ENCODE measurements at regions not wholly inside any gene's neighbourhood (a gene's known extent, or its start where the extent isn't known, plus 50 kb on each side); places are given as distances from the start of the nearest gene placed in this dataset.

DNA sequence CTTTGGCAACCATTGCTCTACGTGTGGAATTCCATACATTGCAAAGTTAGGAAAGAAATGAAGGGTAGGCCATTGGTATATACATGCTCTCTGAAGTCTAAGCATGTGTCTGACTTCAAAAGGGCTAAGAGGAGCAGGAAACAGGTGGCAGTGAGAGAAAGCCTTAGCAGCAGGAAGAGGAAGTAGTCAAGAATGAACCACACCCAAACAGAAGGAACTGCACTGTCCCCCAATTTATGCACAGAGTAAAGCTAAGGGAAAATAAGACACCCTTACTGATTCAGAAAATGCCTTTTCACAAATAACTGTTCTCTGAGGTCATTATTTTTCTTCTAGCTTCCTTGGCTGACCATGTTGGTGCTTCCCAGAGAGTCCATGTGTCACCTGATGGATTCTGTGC lies 575.4 kb downstream of the NTRK3 start:
- 40 to 48% methylated on average over 1 of the region's 1 CpG for WGBS, 2 donors

DNA sequence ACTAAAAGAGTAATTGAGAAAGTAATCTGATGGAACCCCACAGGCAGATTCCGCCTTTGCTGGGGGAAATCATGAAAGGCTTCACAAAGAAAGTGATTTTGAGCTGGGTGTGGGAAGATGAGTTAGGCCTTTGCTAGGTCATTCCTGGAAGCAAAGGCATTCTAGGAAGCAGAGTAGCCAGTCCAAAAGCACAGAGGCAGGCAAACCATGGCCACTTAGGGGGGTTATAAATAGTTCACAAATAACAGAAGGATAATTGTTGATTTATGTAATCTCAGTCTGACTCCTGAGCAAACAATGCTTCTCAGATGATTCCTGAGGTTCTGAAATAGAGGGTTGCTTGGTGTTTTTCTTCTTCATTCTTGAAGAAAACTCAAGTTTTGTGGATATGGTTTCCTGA lies 576.3 kb downstream of the NTRK3 start:
- Histone ChIP-seq H3K27ac (no peak overlapping the region), H3K9me3 (no peaks in the 10 kb centered on the region), H3K36me3 (replicated peaks in 1 of 2; ENCODE audit: insufficient read depth in 1 of 2, low read depth in 2 of 2) (no peaks in the 10 kb centered on the region), H3K27me3 (no peaks in the 10 kb centered on the region), H3K4me1 (no peaks in the 10 kb centered on the region), H3K4me3 (no peak overlapping the region)
- intact Hi-C loops (cut with DNase I): no loop called here
- ATAC-seq (no peak), DNase-seq (no peak)
- no peak for TF ChIP-seq POLR2A (IDR thresholded peaks at IDR 0.05)
- TF ChIP-seq, protein P1, sequence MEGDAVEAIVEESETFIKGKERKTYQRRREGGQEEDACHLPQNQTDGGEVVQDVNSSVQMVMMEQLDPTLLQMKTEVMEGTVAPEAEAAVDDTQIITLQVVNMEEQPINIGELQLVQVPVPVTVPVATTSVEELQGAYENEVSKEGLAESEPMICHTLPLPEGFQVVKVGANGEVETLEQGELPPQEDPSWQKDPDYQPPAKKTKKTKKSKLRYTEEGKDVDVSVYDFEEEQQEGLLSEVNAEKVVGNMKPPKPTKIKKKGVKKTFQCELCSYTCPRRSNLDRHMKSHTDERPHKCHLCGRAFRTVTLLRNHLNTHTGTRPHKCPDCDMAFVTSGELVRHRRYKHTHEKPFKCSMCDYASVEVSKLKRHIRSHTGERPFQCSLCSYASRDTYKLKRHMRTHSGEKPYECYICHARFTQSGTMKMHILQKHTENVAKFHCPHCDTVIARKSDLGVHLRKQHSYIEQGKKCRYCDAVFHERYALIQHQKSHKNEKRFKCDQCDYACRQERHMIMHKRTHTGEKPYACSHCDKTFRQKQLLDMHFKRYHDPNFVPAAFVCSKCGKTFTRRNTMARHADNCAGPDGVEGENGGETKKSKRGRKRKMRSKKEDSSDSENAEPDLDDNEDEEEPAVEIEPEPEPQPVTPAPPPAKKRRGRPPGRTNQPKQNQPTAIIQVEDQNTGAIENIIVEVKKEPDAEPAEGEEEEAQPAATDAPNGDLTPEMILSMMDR (IDR thresholded peaks at IDR 0.05): no peak
- 85 to 96% methylated on average over 1 of the region's 1 CpG for WGBS, 2 donors

More for the DNA sequence above, 575.4 kb downstream of the NTRK3 start:
- DNase-seq (no peak), ATAC-seq (no peak)
- no peak overlapping the region for H3K27ac ChIP-seq
- no peaks in the 10 kb centered on the region for H3K4me1 ChIP-seq
- no peaks in the 10 kb centered on the region for H3K9me3 ChIP-seq
- no peak overlapping the region for H3K4me3 ChIP-seq
- TF ChIP-seq, protein P1 (IDR thresholded peaks at IDR 0.05): no peak
- TF ChIP-seq POLR2A (IDR thresholded peaks at IDR 0.05): no peak
- intact Hi-C loops (cut with DNase I): no loop called here
- no peaks in the 10 kb centered on the region for H3K36me3 ChIP-seq (replicated peaks in 1 of 2; ENCODE audit: insufficient read depth in 1 of 2, low read depth in 2 of 2)
- H3K27me3 ChIP-seq: no peaks in the 10 kb centered on the region

DNA sequence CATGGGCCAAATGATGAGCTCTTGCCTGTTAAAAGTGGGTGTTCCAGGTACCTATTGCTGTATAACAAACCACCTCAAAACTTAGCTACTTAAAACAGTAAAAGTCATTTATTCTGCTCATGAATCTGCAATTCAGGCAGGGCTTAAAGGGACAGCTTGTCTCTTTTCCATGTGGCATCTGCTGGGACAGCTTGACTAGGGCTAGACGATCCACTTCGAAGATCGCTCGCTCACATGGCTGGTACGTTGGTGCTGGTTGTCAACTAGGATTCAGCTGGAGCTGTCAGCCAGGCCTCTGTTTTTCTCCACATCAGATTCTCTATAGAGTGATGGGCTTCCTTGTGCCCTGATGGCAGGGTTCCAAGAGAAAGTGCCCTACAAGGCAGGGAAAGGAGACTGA lies 581.3 kb downstream of the NTRK3 start:
- H3K4me1 ChIP-seq: no peaks in the 10 kb centered on the region
- H3K27me3 ChIP-seq: no peaks in the 10 kb centered on the region
- H3K9me3 ChIP-seq: no peaks in the 10 kb centered on the region
- ATAC-seq: no peak
- TF ChIP-seq POLR2A (IDR thresholded peaks at IDR 0.05): no peak
- TF ChIP-seq, protein P1 (IDR thresholded peaks at IDR 0.05): no peak
- no peak overlapping the region for H3K27ac ChIP-seq
- no peak overlapping the region for H3K4me3 ChIP-seq
- no peak for DNase-seq
- H3K36me3 ChIP-seq (replicated peaks in 1 of 2; ENCODE audit: insufficient read depth in 1 of 2, low read depth in 2 of 2): no peaks in the 10 kb centered on the region
- intact Hi-C loops (cut with DNase I): no loop called here
- WGBS, 2 donors: 76 to 85% methylated on average over 5 of the region's 5 CpGs

DNA sequence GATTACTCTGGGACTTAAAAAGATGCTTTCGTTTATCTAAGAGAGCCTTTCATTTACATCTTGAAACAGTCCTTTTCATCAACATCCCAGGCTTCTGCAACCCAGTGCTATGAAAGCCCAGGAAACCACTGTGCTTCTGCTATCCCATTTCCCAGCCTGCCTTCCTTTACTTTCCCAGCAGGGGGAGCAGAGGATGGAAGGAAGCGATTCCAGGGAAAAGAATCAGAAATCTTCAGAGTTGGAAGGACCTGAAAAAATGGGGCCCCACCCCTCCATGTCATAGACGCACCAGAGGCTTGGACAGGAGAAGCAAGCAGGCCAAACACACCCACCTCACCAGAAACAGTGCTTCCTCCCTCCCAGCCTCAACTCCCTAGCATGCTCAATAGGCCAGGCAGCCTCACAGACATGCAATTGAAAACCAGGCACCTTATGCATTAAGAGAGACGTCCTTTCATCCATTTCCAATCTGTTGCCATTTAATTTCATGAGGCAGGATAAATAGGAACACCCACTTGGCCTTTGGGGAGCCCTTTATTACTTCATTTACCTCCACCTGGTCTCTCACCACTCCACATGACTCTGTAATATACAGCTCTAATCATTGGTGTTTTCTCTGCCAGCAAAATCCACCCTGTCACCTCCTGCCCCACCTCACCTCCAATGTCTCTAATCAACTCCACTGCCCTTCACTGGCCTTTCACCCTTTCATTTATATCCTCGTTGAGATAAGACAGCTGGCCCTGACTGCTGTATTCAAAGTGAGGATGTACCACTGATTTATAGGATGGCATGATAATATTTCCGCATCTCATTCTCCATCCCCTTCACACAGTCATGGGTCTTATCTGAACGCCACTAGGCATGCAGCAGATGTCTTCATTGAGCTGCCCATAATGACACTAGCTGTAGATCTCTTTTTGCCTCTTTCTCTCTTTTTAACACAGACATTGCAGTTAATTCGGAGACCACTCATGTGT lies 583.9 kb downstream of the NTRK3 start:
- DNase-seq (peak in 3 of 4 donors; percentile 6 to 26 (median 24)), ATAC-seq (no peak)
- Histone ChIP-seq H3K27me3 (no peaks in the 10 kb centered on the region), H3K4me3 (no peak overlapping the region), H3K9me3 (no peaks in the 10 kb centered on the region), H3K27ac (no peak overlapping the region), H3K36me3 (replicated peaks in 1 of 2; ENCODE audit: insufficient read depth in 1 of 2, low read depth in 2 of 2) (no peaks in the 10 kb centered on the region), H3K4me1 (no peaks in the 10 kb centered on the region)
- intact Hi-C loops (cut with DNase I): no loop called here
- WGBS, 2 donors: 31 to 35% methylated on average over 8 of the region's 8 CpGs
- no peak for TF ChIP-seq POLR2A (IDR thresholded peaks at IDR 0.05)
- TF ChIP-seq, protein P1 (IDR thresholded peaks at IDR 0.05): peak in 6 of 7 experiments; percentile 28 to 53 (median 40)

Data from body of pancreas (tissue), 4 donors.